Right lobe of liver (tissue), 4 donors: ENCODE measurements at regions not wholly inside any gene's neighbourhood (a gene's known extent, or its start where the extent isn't known, plus 50 kb on each side); places are given as distances from the start of the nearest gene placed in this dataset.

Experiments used
- POLR2A ChIP-seq: fragments of 450-650 bp; IDR thresholded peaks from one replicate; pipeline ENCODE4 v1.6.1; 2017; ENCODE audit warnings: antibody characterized with exemption, mild to moderate bottlenecking
- TF ChIP-seq, protein P1 (sequence below), 4 donors: fragments of 200-600 bp in 3 of 4; fragments of 450-650 bp in 1 of 4; IDR thresholded peaks; one replicate each; pipeline versions ENCODE4 v1.5.1 to v1.8.0; 2016 to 2022; ENCODE audit warnings: antibody characterized with exemption in 4 of 4, mild to moderate bottlenecking in 2 of 4
- donor health status: DM: no; HTN: no; CAD: no.
- donor health status: DM: no; HTN: no; CAD: no.
- donor health status: DM: no; HTN: yes; CAD: no.

DNA sequence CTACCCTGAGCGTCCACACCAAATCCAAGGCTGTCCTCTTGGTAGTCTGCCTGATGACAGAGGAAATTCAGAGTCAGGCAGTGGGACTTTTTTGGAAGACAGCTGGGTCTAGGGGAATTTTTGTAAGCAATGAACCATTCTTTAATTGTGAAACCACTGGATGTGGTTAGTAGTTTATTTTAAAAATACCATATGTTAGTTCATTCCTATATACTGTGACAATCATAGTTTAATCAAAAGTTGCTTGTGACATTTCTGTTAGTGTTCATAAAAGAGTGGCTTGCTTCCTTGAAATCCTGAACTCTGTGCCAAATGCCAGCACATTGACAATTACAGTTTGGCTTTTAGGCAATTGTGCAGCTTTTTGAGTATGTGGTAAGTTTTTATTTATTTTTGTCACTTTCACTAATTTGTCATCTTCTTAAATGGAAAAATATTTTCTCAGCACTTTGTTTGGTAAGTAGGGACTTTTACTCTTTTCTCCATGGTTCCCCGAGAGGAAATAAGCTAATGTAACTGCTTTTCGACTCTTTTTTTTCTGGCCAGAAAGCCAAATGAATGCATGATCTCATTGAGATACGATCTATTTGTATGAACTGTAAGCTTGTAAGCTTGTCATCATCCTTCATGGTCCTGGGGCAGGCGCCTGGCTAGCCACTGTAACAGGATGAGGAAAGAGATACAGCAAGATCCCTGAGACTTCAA, 72.6 kb upstream of the SLC4A4 start:
- TF ChIP-seq, protein P1, sequence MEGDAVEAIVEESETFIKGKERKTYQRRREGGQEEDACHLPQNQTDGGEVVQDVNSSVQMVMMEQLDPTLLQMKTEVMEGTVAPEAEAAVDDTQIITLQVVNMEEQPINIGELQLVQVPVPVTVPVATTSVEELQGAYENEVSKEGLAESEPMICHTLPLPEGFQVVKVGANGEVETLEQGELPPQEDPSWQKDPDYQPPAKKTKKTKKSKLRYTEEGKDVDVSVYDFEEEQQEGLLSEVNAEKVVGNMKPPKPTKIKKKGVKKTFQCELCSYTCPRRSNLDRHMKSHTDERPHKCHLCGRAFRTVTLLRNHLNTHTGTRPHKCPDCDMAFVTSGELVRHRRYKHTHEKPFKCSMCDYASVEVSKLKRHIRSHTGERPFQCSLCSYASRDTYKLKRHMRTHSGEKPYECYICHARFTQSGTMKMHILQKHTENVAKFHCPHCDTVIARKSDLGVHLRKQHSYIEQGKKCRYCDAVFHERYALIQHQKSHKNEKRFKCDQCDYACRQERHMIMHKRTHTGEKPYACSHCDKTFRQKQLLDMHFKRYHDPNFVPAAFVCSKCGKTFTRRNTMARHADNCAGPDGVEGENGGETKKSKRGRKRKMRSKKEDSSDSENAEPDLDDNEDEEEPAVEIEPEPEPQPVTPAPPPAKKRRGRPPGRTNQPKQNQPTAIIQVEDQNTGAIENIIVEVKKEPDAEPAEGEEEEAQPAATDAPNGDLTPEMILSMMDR (IDR thresholded peaks at IDR 0.05), result no peak
- no peak for TF ChIP-seq POLR2A
